ENCODE measurements at regions not wholly inside any gene's neighbourhood (a gene's known extent, or its start where the extent isn't known, plus 50 kb on each side); places are given as distances from the start of the nearest gene placed in this dataset.

- TF ChIP-seq POLR2A (IDR thresholded peaks at IDR 0.05) (no peak), CTCF (IDR thresholded peaks at IDR 0.05) (no peak)
Observed at GRCh38 chr7:125363873-125364272, 434.2 kb upstream of the POT1 start.
